GM23338 (cell line): ENCODE measurements at regions not wholly inside any gene's neighbourhood (a gene's known extent, or its start where the extent isn't known, plus 50 kb on each side); places are given as distances from the start of the nearest gene placed in this dataset.

Source experiments
- ATAC-seq: fragments of 200-7000 bp; cut with Tn5 transposase; 3 replicates; pipeline ENCODE4 v1.9.1; 2020
- DNase-seq: peaks from one replicate; pipeline ENCODE4 v3.0.0-alpha.2; 2015; ENCODE audit warnings: low spot score
- H2AFZ ChIP-seq: fragments of 200-600 bp; sonication (generic); 2 replicates; pipeline ENCODE4 v1.8.0; 2016; ENCODE audit warnings: antibody characterized with exemption, mild to moderate bottlenecking, moderate library complexity
- H3F3A ChIP-seq: fragments of 200-600 bp; sonication (generic); replicated peaks from 2 replicates; pipeline ENCODE4 v1.8.0; 2017; ENCODE audit warnings: antibody characterized with exemption, mixed run types, low read depth
- H3K27ac ChIP-seq: fragments of 200-600 bp; sonication (generic); 2 replicates; pipeline ENCODE4 v1.6.1; 2016; ENCODE audit warnings: low read depth
- H3K27me3 ChIP-seq: fragments of 200-600 bp; sonication (generic); 2 replicates; pipeline ENCODE4 v1.8.0; 2016; ENCODE audit warnings: mild to moderate bottlenecking, mixed run types, moderate library complexity; ENCODE audit not compliant: insufficient read depth
- H3K36me3 ChIP-seq: fragments of 200-600 bp; sonication (generic); 2 replicates; pipeline ENCODE4 v1.8.0; 2016; ENCODE audit warnings: mild to moderate bottlenecking; ENCODE audit not compliant: insufficient read depth
- H3K4me1 ChIP-seq: fragments of 200-600 bp; sonication (generic); 2 replicates; pipeline ENCODE4 v1.8.0; 2016; ENCODE audit warnings: mild to moderate bottlenecking, moderate library complexity; ENCODE audit not compliant: insufficient read depth
- H3K4me2 ChIP-seq: fragments of 200-600 bp; sonication (generic); 2 replicates; pipeline ENCODE4 v1.7.1; 2017; ENCODE audit warnings: mixed run types
- H3K4me3 ChIP-seq: fragments of 200-600 bp; sonication (generic); 2 replicates; pipeline ENCODE4 v1.6.1; 2016; ENCODE audit warnings: mixed run types
- H3K79me2 ChIP-seq: fragments of 200-600 bp; sonication (generic); replicated peaks from 2 replicates; pipeline ENCODE4 v1.8.0; 2017; ENCODE audit warnings: mild to moderate bottlenecking; ENCODE audit not compliant: insufficient read depth
- H3K9me2 ChIP-seq: fragments of 200-600 bp; sonication (generic); 2 replicates; pipeline ENCODE4 v1.8.0; 2017; ENCODE audit not compliant: insufficient read depth
- H4K20me1 ChIP-seq: fragments of 200-600 bp; sonication (generic); replicated peaks from 2 replicates; pipeline ENCODE4 v1.8.0; 2017; ENCODE audit warnings: mild to moderate bottlenecking; ENCODE audit not compliant: insufficient read depth
- H3K27ac Mint-ChIP-seq: 2 replicates; pipeline ENCODE4 v1.8.0; 2020; ENCODE audit warnings: inconsistent platforms, mild to moderate bottlenecking, moderate library complexity, mixed read lengths
- H3K27me3 Mint-ChIP-seq: 3 replicates; pipeline ENCODE4 v1.8.0; 2022; ENCODE audit warnings: low read depth, mild to moderate bottlenecking, moderate library complexity, mixed read lengths, inconsistent platforms; ENCODE audit not compliant: insufficient read depth, poor library complexity
- H3K36me3 Mint-ChIP-seq: 3 replicates; pipeline ENCODE4 v1.8.0; 2021; ENCODE audit warnings: low read depth, mild to moderate bottlenecking, inconsistent platforms, moderate library complexity, mixed read lengths
- H3K4me1 Mint-ChIP-seq: 3 replicates; pipeline ENCODE4 v1.8.0; 2020; ENCODE audit warnings: mild to moderate bottlenecking, inconsistent platforms, mixed read lengths
- H3K4me3 Mint-ChIP-seq: 3 replicates; pipeline ENCODE4 v1.8.0; 2021; ENCODE audit warnings: moderate library complexity, mild to moderate bottlenecking, inconsistent platforms, mixed read lengths
- H3K9me3 Mint-ChIP-seq: 3 replicates; pipeline ENCODE4 v1.8.0; 2020; ENCODE audit warnings: moderate library complexity, mild to moderate bottlenecking, inconsistent platforms, mixed read lengths
- EZH2 ChIP-seq: fragments of 200-600 bp; sonication (generic); IDR thresholded peaks from one replicate; pipeline ENCODE4 v1.8.0; 2017; ENCODE audit warnings: antibody characterized with exemption, mild to moderate bottlenecking, low read depth; ENCODE audit not compliant: unreplicated experiment
- EZH2phosphoT487 ChIP-seq: fragments of 200-600 bp; sonication (generic); IDR thresholded peaks from one replicate; pipeline ENCODE4 v1.8.1; 2018; ENCODE audit warnings: antibody characterized with exemption; ENCODE audit not compliant: unreplicated experiment
- JUNB ChIP-seq: IDR thresholded peaks from one replicate; pipeline ENCODE4 v1.6.1; 2016; ENCODE audit warnings: antibody characterized with exemption; ENCODE audit not compliant: unreplicated experiment
- NANOG ChIP-seq: IDR thresholded peaks from 2 replicates; pipeline ENCODE4 v1.6.1; 2016; ENCODE audit warnings: antibody characterized with exemption, borderline replicate concordance
- REST ChIP-seq: IDR thresholded peaks from one replicate; pipeline ENCODE4 v1.6.1; 2018; ENCODE audit warnings: antibody characterized with exemption; ENCODE audit not compliant: unreplicated experiment
- STAT1 ChIP-seq: IDR thresholded peaks from one replicate; pipeline ENCODE4 v1.6.1; 2016; ENCODE audit warnings: antibody characterized with exemption; ENCODE audit not compliant: unreplicated experiment
- ZNF114 ChIP-seq: fragments of 250-450 bp; sonication (Bioruptor Pico); IDR thresholded peaks from 2 replicates; pipeline ENCODE4 v1.5.0; 2020; ENCODE audit warnings: mild to moderate bottlenecking, moderate library complexity
- ZNF331 ChIP-seq: fragments of 250-450 bp; sonication (Bioruptor Pico); IDR thresholded peaks from 2 replicates; pipeline ENCODE4 v1.5.0; 2020; ENCODE audit warnings: low read depth, mild to moderate bottlenecking, moderate library complexity
- TF ChIP-seq, protein P1 (sequence below): fragments of 250-450 bp; sonication (Bioruptor Pico); IDR thresholded peaks from 2 replicates; pipeline ENCODE4 v1.5.0; 2020; ENCODE audit warnings: mild to moderate bottlenecking, moderate library complexity
- TF ChIP-seq, protein P2 (sequence below): IDR thresholded peaks from 2 replicates; pipeline ENCODE4 v1.6.1; 2016; ENCODE audit warnings: antibody characterized with exemption
- TF ChIP-seq, protein P3 (sequence below), 2 experiments: fragments of 200-600 bp in 1 of 2; sonication (generic) in 1 of 2; conservative IDR thresholded peaks; 2 replicates each; pipeline versions ENCODE4 v1.5.1 to v1.6.1; 2016 to 2017; ENCODE audit warnings: antibody characterized with exemption in 2 of 2, low read depth in 2 of 2, mild to moderate bottlenecking in 2 of 2, moderate library complexity in 1 of 2

- TF ChIP-seq, protein P1, sequence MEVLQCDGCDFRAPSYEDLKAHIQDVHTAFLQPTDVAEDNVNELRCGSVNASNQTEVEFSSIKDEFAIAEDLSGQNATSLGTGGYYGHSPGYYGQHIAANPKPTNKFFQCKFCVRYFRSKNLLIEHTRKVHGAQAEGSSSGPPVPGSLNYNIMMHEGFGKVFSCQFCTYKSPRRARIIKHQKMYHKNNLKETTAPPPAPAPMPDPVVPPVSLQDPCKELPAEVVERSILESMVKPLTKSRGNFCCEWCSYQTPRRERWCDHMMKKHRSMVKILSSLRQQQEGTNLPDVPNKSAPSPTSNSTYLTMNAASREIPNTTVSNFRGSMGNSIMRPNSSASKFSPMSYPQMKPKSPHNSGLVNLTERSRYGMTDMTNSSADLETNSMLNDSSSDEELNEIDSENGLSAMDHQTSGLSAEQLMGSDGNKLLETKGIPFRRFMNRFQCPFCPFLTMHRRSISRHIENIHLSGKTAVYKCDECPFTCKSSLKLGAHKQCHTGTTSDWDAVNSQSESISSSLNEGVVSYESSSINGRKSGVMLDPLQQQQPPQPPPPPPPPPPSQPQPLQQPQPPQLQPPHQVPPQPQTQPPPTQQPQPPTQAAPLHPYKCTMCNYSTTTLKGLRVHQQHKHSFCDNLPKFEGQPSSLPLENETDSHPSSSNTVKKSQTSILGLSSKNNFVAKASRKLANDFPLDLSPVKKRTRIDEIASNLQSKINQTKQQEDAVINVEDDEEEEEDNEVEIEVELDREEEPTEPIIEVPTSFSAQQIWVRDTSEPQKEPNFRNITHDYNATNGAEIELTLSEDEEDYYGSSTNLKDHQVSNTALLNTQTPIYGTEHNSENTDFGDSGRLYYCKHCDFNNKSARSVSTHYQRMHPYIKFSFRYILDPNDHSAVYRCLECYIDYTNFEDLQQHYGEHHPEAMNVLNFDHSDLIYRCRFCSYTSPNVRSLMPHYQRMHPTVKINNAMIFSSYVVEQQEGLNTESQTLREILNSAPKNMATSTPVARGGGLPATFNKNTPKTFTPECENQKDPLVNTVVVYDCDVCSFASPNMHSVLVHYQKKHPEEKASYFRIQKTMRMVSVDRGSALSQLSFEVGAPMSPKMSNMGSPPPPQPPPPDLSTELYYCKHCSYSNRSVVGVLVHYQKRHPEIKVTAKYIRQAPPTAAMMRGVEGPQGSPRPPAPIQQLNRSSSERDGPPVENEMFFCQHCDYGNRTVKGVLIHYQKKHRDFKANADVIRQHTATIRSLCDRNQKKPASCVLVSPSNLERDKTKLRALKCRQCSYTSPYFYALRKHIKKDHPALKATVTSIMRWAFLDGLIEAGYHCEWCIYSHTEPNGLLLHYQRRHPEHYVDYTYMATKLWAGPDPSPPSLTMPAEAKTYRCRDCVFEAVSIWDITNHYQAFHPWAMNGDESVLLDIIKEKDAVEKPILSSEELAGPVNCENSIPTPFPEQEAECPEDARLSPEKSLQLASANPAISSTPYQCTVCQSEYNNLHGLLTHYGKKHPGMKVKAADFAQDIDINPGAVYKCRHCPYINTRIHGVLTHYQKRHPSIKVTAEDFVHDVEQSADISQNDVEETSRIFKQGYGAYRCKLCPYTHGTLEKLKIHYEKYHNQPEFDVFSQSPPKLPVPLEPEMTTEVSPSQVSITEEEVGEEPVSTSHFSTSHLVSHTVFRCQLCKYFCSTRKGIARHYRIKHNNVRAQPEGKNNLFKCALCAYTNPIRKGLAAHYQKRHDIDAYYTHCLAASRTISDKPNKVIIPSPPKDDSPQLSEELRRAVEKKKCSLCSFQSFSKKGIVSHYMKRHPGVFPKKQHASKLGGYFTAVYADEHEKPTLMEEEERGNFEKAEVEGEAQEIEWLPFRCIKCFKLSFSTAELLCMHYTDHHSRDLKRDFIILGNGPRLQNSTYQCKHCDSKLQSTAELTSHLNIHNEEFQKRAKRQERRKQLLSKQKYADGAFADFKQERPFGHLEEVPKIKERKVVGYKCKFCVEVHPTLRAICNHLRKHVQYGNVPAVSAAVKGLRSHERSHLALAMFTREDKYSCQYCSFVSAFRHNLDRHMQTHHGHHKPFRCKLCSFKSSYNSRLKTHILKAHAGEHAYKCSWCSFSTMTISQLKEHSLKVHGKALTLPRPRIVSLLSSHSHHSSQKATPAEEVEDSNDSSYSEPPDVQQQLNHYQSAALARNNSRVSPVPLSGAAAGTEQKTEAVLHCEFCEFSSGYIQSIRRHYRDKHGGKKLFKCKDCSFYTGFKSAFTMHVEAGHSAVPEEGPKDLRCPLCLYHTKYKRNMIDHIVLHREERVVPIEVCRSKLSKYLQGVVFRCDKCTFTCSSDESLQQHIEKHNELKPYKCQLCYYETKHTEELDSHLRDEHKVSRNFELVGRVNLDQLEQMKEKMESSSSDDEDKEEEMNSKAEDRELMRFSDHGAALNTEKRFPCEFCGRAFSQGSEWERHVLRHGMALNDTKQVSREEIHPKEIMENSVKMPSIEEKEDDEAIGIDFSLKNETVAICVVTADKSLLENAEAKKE, result no peak
Observed at GRCh38 chr13:36518707-36519106, 86.4 kb downstream of the CCNA1 start (continued).

GRCh38 chr13:36519432-36519831, 87.1 kb downstream of the CCNA1 start:
- Histone ChIP-seq H3K27me3 (no peaks in the 10 kb centered on the region), H3K36me3 (peaks cover 5% of the 10 kb centered on the region; the same call in 1 of the 2 replicates), H3K4me2 (peak overlapping the region; percentile 64), H3K9me2 (peaks cover 2% of the 10 kb centered on the region), H3K27ac (0 out of 2 replicates have a peak overlapping the region, but pooled peaks have one; percentile 42), H3K4me3 (peak overlapping the region; percentile 31), H3F3A (no peaks in the 10 kb centered on the region), H4K20me1 (no peaks in the 10 kb centered on the region), H2AFZ (no peak overlapping the region), H3K4me1 (peaks cover 36% of the 10 kb centered on the region), H3K79me2 (no peaks in the 10 kb centered on the region)
- Mint-ChIP-seq H3K9me3 (peaks cover 11% of the 10 kb centered on the region; the same call in 2 of the 3 replicates), H3K36me3 (peaks cover 6% of the 10 kb centered on the region), H3K27me3 (no peaks in the 10 kb centered on the region), H3K27ac (no peak overlapping the region; the same call in 1 of the 2 replicates), H3K4me3 (peak overlapping the region; percentile 9; the same call in 2 of the 3 replicates), H3K4me1 (peaks cover 33% of the 10 kb centered on the region)
- DNase-seq, result peak; percentile 30
- peak; percentile 84 for ATAC-seq
- no peak for TF ChIP-seq ZNF331 (CRISPR knock-in tag)
- TF ChIP-seq, protein P2, sequence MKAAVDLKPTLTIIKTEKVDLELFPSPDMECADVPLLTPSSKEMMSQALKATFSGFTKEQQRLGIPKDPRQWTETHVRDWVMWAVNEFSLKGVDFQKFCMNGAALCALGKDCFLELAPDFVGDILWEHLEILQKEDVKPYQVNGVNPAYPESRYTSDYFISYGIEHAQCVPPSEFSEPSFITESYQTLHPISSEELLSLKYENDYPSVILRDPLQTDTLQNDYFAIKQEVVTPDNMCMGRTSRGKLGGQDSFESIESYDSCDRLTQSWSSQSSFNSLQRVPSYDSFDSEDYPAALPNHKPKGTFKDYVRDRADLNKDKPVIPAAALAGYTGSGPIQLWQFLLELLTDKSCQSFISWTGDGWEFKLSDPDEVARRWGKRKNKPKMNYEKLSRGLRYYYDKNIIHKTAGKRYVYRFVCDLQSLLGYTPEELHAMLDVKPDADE, result no peak
- TF ChIP-seq, protein P3, sequence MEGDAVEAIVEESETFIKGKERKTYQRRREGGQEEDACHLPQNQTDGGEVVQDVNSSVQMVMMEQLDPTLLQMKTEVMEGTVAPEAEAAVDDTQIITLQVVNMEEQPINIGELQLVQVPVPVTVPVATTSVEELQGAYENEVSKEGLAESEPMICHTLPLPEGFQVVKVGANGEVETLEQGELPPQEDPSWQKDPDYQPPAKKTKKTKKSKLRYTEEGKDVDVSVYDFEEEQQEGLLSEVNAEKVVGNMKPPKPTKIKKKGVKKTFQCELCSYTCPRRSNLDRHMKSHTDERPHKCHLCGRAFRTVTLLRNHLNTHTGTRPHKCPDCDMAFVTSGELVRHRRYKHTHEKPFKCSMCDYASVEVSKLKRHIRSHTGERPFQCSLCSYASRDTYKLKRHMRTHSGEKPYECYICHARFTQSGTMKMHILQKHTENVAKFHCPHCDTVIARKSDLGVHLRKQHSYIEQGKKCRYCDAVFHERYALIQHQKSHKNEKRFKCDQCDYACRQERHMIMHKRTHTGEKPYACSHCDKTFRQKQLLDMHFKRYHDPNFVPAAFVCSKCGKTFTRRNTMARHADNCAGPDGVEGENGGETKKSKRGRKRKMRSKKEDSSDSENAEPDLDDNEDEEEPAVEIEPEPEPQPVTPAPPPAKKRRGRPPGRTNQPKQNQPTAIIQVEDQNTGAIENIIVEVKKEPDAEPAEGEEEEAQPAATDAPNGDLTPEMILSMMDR (conservative IDR thresholded peaks at IDR 0.05; ENCODE audit: low read depth in 2 of 2), result no peak
- no peak for TF ChIP-seq EZH2phosphoT487
- TF ChIP-seq ZNF114 (CRISPR knock-in tag), result no peak
- no peak for TF ChIP-seq STAT1
- TF ChIP-seq JUNB, result no peak
- no peak for TF ChIP-seq EZH2
- no peak for TF ChIP-seq REST
- TF ChIP-seq NANOG, result no peak
